GM12878 (cell line): ENCODE measurements at regions not wholly inside any gene's neighbourhood (a gene's known extent, or its start where the extent isn't known, plus 50 kb on each side); places are given as distances from the start of the nearest gene placed in this dataset.

Experiments
- ATAC-seq: fragments of 200-7000 bp; cut with Tn5 transposase; 3 replicates; pipeline ENCODE4 v1.9.1; 2020; ENCODE audit warnings: mild to moderate bottlenecking, moderate library complexity
- BruUV-seq: library from RNA; stranded (reverse); fragments of 400-500 nt; replicated peaks from 2 replicates; lab custom pipeline; 2021; lab: Mats Ljungman, UMichigan
- CTCF ChIA-PET: fragments of 300-600 bp; sonication (Branson Sonifier 250); formaldehyde crosslinking; extraction: SDS; loops from one replicate; lab custom pipeline; 2021; ENCODE audit warnings: inconsistent platforms; lab: Yijun Ruan, JAX
- POLR2A ChIA-PET: fragments of 350-600 bp; formaldehyde crosslinking; extraction: SDS; loops from one replicate; lab custom pipeline; 2021; ENCODE audit warnings: inconsistent platforms; lab: Charles Lee
- RAD21 ChIA-PET: fragments of 300-600 bp; sonication (Branson Sonifier 250); formaldehyde crosslinking; loops from one replicate; lab custom pipeline; 2023; ENCODE audit warnings: antibody characterized with exemption; ENCODE audit not compliant: unreplicated experiment; lab: Charles Lee
- SMC1A ChIA-PET: fragments of 300-600 bp; sonication (Branson Sonifier 250); formaldehyde crosslinking; loops from one replicate; lab custom pipeline; 2023; ENCODE audit not compliant: unreplicated experiment, uncharacterized antibody; lab: Charles Lee
- DNase-seq: peaks from one replicate; pipeline ENCODE4 v3.0.0-alpha.2; 2011; ENCODE audit warnings: low read depth, low spot score
- FAIRE-seq: peaks from 3 replicates; lab custom pipeline; 2011; peaks lifted over from hg19 to GRCh38; lab: Jason Lieb, UNC
- H2AFZ ChIP-seq: 2 replicates; pipeline ENCODE4 v1.6.0; 2011; ENCODE audit warnings: low read depth, low read length, control low read depth; ENCODE audit not compliant: control insufficient read depth
- H3K27ac ChIP-seq: 2 replicates; pipeline ENCODE4 v1.5.1; 2011; ENCODE audit warnings: control low read depth; ENCODE audit not compliant: control insufficient read depth, insufficient read depth
- H3K27me3 ChIP-seq, 2 experiments: replicated peaks in 1 of 2; 2 replicates each; pipeline versions ENCODE4 v1.6.0 to v1.6.1; 2011; ENCODE audit warnings: low read length in 1 of 2; ENCODE audit not compliant: control insufficient read depth in 2 of 2, insufficient read depth in 2 of 2
- H3K36me3 ChIP-seq, 2 experiments: 2 replicates each; pipeline ENCODE4 v1.5.1; 2011; ENCODE audit warnings: low read length in 1 of 2; ENCODE audit not compliant: control insufficient read depth in 2 of 2, insufficient read depth in 2 of 2
- H3K4me1 ChIP-seq: 2 replicates; pipeline ENCODE4 v1.6.1; 2011; ENCODE audit warnings: mild to moderate bottlenecking, low read length, moderate library complexity, mixed read lengths; ENCODE audit not compliant: control insufficient read depth, insufficient read depth
- H3K4me2 ChIP-seq: 2 replicates; pipeline ENCODE4 v1.6.0; 2011; ENCODE audit warnings: control low read depth; ENCODE audit not compliant: control insufficient read depth, insufficient read depth
- H3K4me3 ChIP-seq: fragments of 200-600 bp; sonication (generic); 2 replicates; pipeline ENCODE4 v1.5.1; 2016
- H3K79me2 ChIP-seq: 2 replicates; pipeline ENCODE4 v1.6.0; 2011; ENCODE audit warnings: low read length; ENCODE audit not compliant: control insufficient read depth, insufficient read depth
- H3K9ac ChIP-seq: 2 replicates; pipeline ENCODE4 v1.8.0; 2011; ENCODE audit warnings: low read length, control low read depth, mixed read lengths; ENCODE audit not compliant: control insufficient read depth, insufficient read depth
- H3K9me3 ChIP-seq: replicated peaks from 3 replicates; pipeline ENCODE4 v1.5.1; 2011; ENCODE audit warnings: mild to moderate bottlenecking, low read length; ENCODE audit not compliant: control insufficient read depth, insufficient read depth
- H4K20me1 ChIP-seq: 2 replicates; pipeline ENCODE4 v1.6.0; 2011; ENCODE audit not compliant: control insufficient read depth, insufficient read depth
- ATF7 ChIP-seq: fragments of 450-650 bp; IDR thresholded peaks from 2 replicates; pipeline ENCODE4 v1.6.1; 2016; ENCODE audit warnings: low read depth, mild to moderate bottlenecking
- GABPA ChIP-seq: IDR thresholded peaks from 2 replicates; pipeline ENCODE4 v1.6.1; 2014; ENCODE audit warnings: antibody characterized with exemption, low read depth, mild to moderate bottlenecking, inconsistent platforms
- KDM1A ChIP-seq: fragments of 200-600 bp; sonication (generic); IDR thresholded peaks from 2 replicates; pipeline ENCODE4 v1.6.1; 2016; ENCODE audit warnings: borderline replicate concordance
- MTA2 ChIP-seq: fragments of 450-650 bp; IDR thresholded peaks from 2 replicates; pipeline ENCODE4 v1.6.1; 2016; ENCODE audit warnings: low read depth, mild to moderate bottlenecking, moderate library complexity
- MYC ChIP-seq: IDR thresholded peaks from 2 replicates; pipeline ENCODE4 v1.6.1; 2011; ENCODE audit warnings: mild to moderate bottlenecking, low read length, moderate library complexity, inconsistent platforms; ENCODE audit not compliant: insufficient read depth, insufficient replicate concordance, insufficient read length, severe bottlenecking
- NFYA ChIP-seq: IDR thresholded peaks from 2 replicates; pipeline ENCODE4 v1.6.1; 2011; ENCODE audit warnings: low read depth, mild to moderate bottlenecking, low read length, improper control_type of control experiment, borderline replicate concordance
- RBBP5 ChIP-seq: fragments of 200-600 bp; sonication (generic); conservative IDR thresholded peaks from 2 replicates; pipeline ENCODE4 v1.6.1; 2016
- SIX5 ChIP-seq: IDR thresholded peaks from 2 replicates; pipeline ENCODE4 v1.6.1; 2011; ENCODE audit warnings: mild to moderate bottlenecking, low read depth, low read length, moderate library complexity; ENCODE audit not compliant: severe bottlenecking
- SPI1 ChIP-seq: IDR thresholded peaks from 2 replicates; pipeline ENCODE4 v1.6.1; 2011; ENCODE audit warnings: low read depth, mild to moderate bottlenecking, low read length, moderate library complexity, borderline replicate concordance; ENCODE audit not compliant: insufficient read depth
- ZBED1 ChIP-seq: IDR thresholded peaks from 2 replicates; pipeline ENCODE4 v1.6.1; 2016; ENCODE audit warnings: borderline replicate concordance
- ZNF217 ChIP-seq: fragments of 450-650 bp; IDR thresholded peaks from 2 replicates; pipeline ENCODE4 v1.6.1; 2017; ENCODE audit warnings: antibody characterized with exemption, mild to moderate bottlenecking
- WGBS: methylation state at CpG from one replicate; pipeline ENCODE4 v1.1.6; 2016; ENCODE audit warnings: low lambda C conversion rate; ENCODE audit not compliant: insufficient replicate concordance, insufficient coverage; ENCODE audit errors: missing lambda C conversion rate; 5-methylcytosine and 5-hydroxymethylcytosine counted together
- in situ Hi-C: fragments of 300-500 bp; cut with MboI; formaldehyde crosslinking; loops from 9 replicates; pipeline ENCODE4 v1.14.3; 2018; ENCODE audit warnings: mixed read lengths
- intact Hi-C: fragments of 100-400 bp; cut with micrococcal nuclease; formaldehyde crosslinking; loops from one replicate; pipeline ENCODE4 v1.14.2; 2022; ENCODE audit not compliant: unreplicated experiment
- TF ChIP-seq, protein P1 (sequence below): IDR thresholded peaks from 2 replicates; pipeline ENCODE4 v1.6.1; 2012; ENCODE audit warnings: low read depth, low read length, improper control_type of control experiment

GRCh38 chr6:167505782-167506181 is 180.9 kb downstream of the TTLL2 start:
- Histone ChIP-seq H2AFZ (no peak overlapping the region), H3K9me3 (no peaks in the 10 kb centered on the region), H3K36me3 (no peaks in the 10 kb centered on the region), H3K27ac (no peak overlapping the region), H3K27me3 (no peaks in the 10 kb centered on the region; a peak in 2 of 4 replicates)
- intact Hi-C loops (no loop called here), in situ Hi-C loops (no loop called here)
- CTCF ChIA-PET: no interaction called here
- WGBS: 40% methylated on average over 12 of the region's 13 CpGs
- TF ChIP-seq SIX5: no peak
- peak; percentile 42; the same call in 1 of the 2 replicates for TF ChIP-seq SPI1
- TF ChIP-seq, all 136 proteins: peak for 1
- ChIA-PET POLR2A (no interaction called here), RAD21 (no interaction called here), SMC1A (no interaction called here)
- Histone ChIP-seq H3K4me1 (no peaks in the 10 kb centered on the region), H4K20me1 (no peaks in the 10 kb centered on the region), H3K4me3 (no peak overlapping the region), H3K9ac (no peak overlapping the region), H3K79me2 (no peaks in the 10 kb centered on the region), H3K4me2 (no peak overlapping the region)
- no peak for DNase-seq
- no peak for ATAC-seq
- no TSS peak for BruUV-seq
- no peak for FAIRE-seq

DNA sequence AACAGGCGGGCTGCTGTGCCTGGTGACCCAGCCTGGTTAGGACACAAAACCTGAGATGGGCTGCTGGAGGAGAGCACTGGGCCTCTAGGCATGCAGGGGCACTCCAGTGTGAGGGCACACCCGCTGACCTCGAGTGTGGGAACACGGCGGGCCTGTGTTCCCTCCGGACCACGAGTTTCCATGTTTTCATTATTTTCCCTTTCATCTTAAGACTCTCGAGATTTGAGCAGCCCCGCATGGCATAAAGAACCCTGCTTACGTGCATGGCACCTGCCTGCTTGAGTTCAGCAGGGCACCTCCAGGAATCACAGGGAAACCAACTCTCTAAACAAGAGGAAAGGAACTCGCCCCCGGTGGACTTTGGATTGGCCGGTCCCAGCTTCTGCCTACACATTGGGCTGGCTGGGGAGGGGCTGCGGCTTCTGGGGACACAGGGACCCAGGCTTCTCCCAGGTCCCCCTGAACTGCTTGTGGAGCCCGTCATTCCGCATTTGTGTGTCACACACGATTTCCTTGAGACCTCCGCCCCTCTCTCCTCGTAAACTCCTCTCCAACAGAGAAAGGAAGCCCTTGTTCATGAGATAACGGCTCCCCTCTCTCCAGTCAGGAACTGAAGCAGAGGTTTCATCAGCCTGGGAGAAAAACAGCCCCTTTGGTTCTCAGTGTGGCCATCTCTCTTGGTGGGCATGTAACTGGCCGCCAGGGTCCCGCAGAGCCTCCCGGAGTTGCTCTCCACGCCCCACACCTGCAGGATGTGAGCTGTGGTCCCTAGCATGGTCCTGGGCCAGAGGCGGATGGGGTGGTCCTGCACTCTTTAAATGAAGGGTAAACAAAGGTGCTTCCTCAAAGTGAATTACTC is 181.8 kb downstream of the TTLL2 start:
- H3K79me2 ChIP-seq: no peaks in the 10 kb centered on the region
- H4K20me1 ChIP-seq: no peaks in the 10 kb centered on the region
- CTCF ChIA-PET: no interaction called here
- RAD21 ChIA-PET: no interaction called here
- H3K9ac ChIP-seq: no peak overlapping the region
- no peaks in the 10 kb centered on the region; a peak in 2 of 4 replicates for H3K27me3 ChIP-seq
- intact Hi-C loops: no loop called here
- H2AFZ ChIP-seq: no peak overlapping the region
- no peaks in the 10 kb centered on the region for H3K4me1 ChIP-seq
- SMC1A ChIA-PET: no interaction called here
- H3K9me3 ChIP-seq: no peaks in the 10 kb centered on the region
- TF ChIP-seq, protein P1, sequence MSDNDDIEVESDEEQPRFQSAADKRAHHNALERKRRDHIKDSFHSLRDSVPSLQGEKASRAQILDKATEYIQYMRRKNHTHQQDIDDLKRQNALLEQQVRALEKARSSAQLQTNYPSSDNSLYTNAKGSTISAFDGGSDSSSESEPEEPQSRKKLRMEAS: no peak
- no peak for TF ChIP-seq ATF7
- no peak for TF ChIP-seq MTA2
- no peak for TF ChIP-seq KDM1A
- no peak for TF ChIP-seq MYC
- no peak for TF ChIP-seq GABPA
- no peak for TF ChIP-seq SPI1
- TF ChIP-seq ZNF217: no peak
- TF ChIP-seq NFYA: no peak
- TF ChIP-seq RBBP5: no peak
- no peak for TF ChIP-seq ZBED1
- no TSS peak for BruUV-seq
- no peak overlapping the region for H3K4me2 ChIP-seq
- in situ Hi-C loops: no loop called here
- ATAC-seq (no peak), DNase-seq (no peak), FAIRE-seq (no peak)
- WGBS: 56% methylated on average over 25 of the region's 25 CpGs
- H3K36me3 ChIP-seq: no peaks in the 10 kb centered on the region
- no peak overlapping the region for H3K4me3 ChIP-seq
- H3K27ac ChIP-seq: no peak overlapping the region
- POLR2A ChIA-PET: no interaction called here
